Activated T-cell treated with anti-CD3 and anti-CD28 coated beads, Interleukin-2, amount 50 U/mL, for 4 hours (primary cell): ENCODE measurements at regions not wholly inside any gene's neighbourhood (a gene's known extent, or its start where the extent isn't known, plus 50 kb on each side); places are given as distances from the start of the nearest gene placed in this dataset.
"Not testable (repeated sequence)": the region's sequence is repeated elsewhere in the genome, so short reads cannot be mapped to it uniquely, and the experiment has no call there.

Experiments used
- ATAC-seq, 2 donors: fragments of 200-7000 bp; cut with Tn5 transposase; one replicate each; pipeline ENCODE4 v1.10.0; 2021
- DNase-seq: peaks from one replicate; pipeline ENCODE4 v3.0.0-alpha.2; 2020
- H3K27me3 Mint-ChIP-seq: one replicate; pipeline ENCODE4 v1.8.0; 2021; ENCODE audit warnings: low read depth, mixed read lengths
- H3K36me3 Mint-ChIP-seq: one replicate; pipeline ENCODE4 v1.8.0; 2022; ENCODE audit warnings: mixed read lengths; ENCODE audit not compliant: insufficient read depth
- H3K4me1 Mint-ChIP-seq: one replicate; pipeline ENCODE4 v1.8.0; 2021; ENCODE audit warnings: low read depth, mixed read lengths
- H3K4me3 Mint-ChIP-seq: one replicate; pipeline ENCODE4 v1.8.0; 2021; ENCODE audit warnings: mild to moderate bottlenecking, moderate library complexity, mixed read lengths
- H3K9me3 Mint-ChIP-seq: one replicate; pipeline ENCODE4 v1.8.0; 2021; ENCODE audit warnings: mixed read lengths

- Mint-ChIP-seq H3K4me3 (no peak overlapping the region), H3K4me1 (no peaks in the 10 kb centered on the region), H3K9me3 (peaks cover 3% of the 10 kb centered on the region), H3K36me3 (no peaks in the 10 kb centered on the region), H3K27me3 (no peaks in the 10 kb centered on the region)
- no peak for DNase-seq
- ATAC-seq, result no peak
These were observed 1027.0 kb upstream of the AUTS2 start for GRCh38 chr7:68571286-68571685.

DNA sequence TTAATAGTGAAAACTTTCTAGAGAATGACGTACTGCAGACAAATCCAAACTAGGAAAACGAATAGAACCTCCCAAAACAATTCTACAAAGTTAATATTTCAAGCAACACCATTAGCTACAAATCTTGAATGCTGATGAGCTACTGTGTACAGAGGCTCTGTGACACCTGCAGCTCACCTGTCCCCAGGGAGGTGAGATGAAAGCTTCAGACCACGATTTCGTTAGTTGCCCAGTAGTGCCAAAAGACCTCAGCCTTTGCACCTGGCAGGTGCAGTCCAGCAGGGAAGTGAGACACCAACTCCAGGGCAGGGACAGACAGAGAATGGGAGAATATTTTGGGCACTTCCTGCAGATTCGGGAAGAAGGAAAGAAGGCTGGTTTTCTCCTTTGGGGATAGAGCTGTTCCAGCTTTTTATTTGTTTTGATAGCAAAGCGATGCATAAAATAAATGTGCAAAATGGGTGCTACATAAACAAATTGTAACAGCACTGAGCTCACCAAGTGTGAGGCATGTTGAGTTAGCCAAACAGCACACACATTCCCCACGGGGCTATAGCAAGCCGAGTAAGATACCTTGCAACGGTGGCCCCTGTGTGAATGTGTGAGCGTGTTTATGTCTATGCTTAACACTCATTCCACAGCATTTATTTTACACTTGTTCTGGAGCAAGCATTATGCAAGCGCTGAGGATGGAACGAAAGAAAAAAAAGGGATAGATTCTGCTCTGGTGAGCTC, 1024.8 kb upstream of the AUTS2 start:
- Mint-ChIP-seq H3K9me3 (peaks cover 3% of the 10 kb centered on the region), H3K4me3 (no peak overlapping the region), H3K4me1 (no peaks in the 10 kb centered on the region), H3K27me3 (no peaks in the 10 kb centered on the region), H3K36me3 (no peaks in the 10 kb centered on the region)
- ATAC-seq (no peak), DNase-seq (no peak)

DNA sequence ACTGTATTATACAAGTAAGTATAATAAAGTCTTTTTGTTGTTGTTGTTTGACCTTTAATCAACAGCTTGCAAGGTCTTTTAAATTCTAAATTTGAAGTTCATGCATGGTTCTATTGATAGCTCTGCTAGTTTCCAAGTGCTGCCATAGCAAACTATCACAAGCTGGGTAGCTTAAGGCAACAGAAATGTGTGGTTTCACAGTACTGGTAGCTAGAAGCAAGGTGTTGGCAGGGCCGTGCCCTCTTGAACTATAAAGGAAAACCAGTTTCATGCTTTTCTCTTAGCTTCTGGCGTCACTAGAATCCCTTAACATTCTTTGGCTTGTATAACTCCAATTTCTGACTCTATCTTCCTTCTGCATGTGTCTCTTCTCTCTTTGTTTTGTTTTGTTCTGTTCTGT, 1021.9 kb upstream of the AUTS2 start:
- Mint-ChIP-seq H3K4me1 (no peaks in the 10 kb centered on the region), H3K36me3 (no peaks in the 10 kb centered on the region), H3K9me3 (peaks cover 18% of the 10 kb centered on the region), H3K4me3 (no peak overlapping the region), H3K27me3 (no peaks in the 10 kb centered on the region)
- no peak for DNase-seq
- ATAC-seq, result no peak

GRCh38 chr7:68581417-68581816, 1016.9 kb upstream of the AUTS2 start:
- Mint-ChIP-seq H3K36me3 (no peaks in the 10 kb centered on the region), H3K27me3 (no peaks in the 10 kb centered on the region), H3K4me3 (no peak overlapping the region), H3K9me3 (peaks cover 28% of the 10 kb centered on the region), H3K4me1 (no peaks in the 10 kb centered on the region)
- no peak for ATAC-seq
- DNase-seq, result no peak

GRCh38 chr7:68587599-68587998, 1010.7 kb upstream of the AUTS2 start:
- H3K36me3 Mint-ChIP-seq, result no peaks in the 10 kb centered on the region

DNA sequence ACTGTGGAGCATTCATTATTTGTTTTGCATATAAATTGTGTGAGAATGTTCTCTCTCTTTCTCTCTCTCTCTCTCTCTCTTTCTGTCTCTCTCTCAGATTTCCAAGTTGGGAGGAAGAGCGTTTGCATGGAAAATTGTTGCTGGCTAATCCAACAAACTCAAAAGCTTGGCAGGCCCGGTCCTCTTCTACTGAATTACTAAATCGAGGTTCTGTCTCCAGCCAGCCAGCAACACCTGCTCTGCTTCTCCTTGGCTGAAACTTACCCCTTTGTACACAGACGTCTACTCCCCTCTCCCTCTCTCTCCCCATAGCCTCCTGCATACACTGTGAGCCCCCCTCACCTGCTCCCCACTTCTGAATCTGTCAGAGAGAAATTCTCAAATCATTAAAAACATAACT, 996.4 kb upstream of the AUTS2 start:
- DNase-seq, result no peak
- no peak for ATAC-seq
- H3K4me1 Mint-ChIP-seq, result no peaks in the 10 kb centered on the region
- no peak overlapping the region for H3K4me3 Mint-ChIP-seq
- no peaks in the 10 kb centered on the region for H3K36me3 Mint-ChIP-seq
- H3K9me3 Mint-ChIP-seq, result peaks cover 11% of the 10 kb centered on the region
- H3K27me3 Mint-ChIP-seq, result no peaks in the 10 kb centered on the region

More at GRCh38 chr7:68587599-68587998, 1010.7 kb upstream of the AUTS2 start:
- Mint-ChIP-seq H3K4me3 (no peak overlapping the region), H3K9me3 (peaks cover 11% of the 10 kb centered on the region), H3K27me3 (no peaks in the 10 kb centered on the region), H3K4me1 (no peaks in the 10 kb centered on the region)
- DNase-seq (no peak), ATAC-seq (no peak)

DNA sequence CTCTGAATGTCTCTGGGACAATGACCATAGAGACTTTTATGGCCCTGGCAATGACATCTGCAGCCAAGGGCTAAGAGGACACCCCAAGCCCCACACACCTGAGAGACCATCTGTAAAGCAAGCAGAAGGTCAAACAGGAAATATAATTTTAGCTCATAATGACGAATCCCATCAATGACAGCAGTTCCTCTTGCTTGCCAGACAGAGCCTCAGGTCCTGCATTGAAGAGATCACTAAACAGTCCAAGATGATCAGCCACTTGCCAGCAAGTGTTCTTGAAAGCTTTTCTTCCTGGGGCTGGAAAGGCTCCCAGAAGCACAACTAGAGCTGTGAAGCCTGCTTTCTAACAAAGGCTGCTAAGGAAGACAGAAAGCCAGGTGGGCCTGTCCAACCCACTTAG, 993.7 kb upstream of the AUTS2 start:
- DNase-seq (no peak), ATAC-seq (no peak)
- Mint-ChIP-seq H3K4me1 (no peaks in the 10 kb centered on the region), H3K27me3 (no peaks in the 10 kb centered on the region), H3K36me3 (no peaks in the 10 kb centered on the region), H3K4me3 (no peak overlapping the region), H3K9me3 (peaks cover 24% of the 10 kb centered on the region)

DNA sequence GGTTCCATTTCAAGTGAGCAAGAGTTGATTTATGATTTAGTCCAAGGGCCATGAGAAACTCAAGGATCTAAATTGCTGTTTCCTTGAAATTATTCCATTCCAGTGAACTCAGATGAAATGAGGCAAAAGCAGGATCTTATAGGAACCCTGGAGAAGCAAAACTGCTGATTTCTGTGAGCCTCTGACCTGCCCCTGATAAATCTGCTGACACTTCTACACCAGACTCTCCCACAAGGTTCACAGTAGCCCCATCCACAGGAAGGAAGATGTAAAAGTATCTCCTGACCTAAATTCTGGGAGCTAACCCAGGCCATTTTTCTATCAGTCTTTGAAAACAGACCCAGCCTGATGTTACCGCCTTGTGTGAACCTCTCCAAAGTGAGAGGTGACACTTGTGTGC, 987.6 kb upstream of the AUTS2 start:
- DNase-seq, result no peak
- Mint-ChIP-seq H3K4me1 (no peaks in the 10 kb centered on the region), H3K9me3 (peaks cover 40% of the 10 kb centered on the region), H3K36me3 (no peaks in the 10 kb centered on the region), H3K4me3 (no peak overlapping the region), H3K27me3 (no peaks in the 10 kb centered on the region)
- no peak for ATAC-seq

DNA sequence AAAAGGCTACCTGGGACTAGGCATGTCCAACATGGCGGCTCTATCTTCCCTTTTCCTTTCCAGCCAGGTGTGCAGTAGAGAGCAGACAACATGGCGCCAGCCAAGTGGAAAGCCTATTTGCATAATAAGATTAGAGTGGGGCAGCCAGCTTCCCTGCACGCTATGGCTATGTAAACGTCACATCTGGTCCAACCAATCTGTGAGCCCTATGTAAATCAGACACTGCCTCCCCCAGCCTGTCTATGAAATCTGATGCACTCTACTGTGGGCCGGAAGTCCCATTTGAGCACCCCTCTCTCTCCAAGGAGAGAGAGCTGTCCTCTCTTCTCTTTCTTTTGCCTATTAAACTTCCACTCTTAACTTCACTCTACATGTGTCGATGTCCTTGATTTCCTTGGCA, 984.9 kb upstream of the AUTS2 start:
- Mint-ChIP-seq H3K36me3 (no peaks in the 10 kb centered on the region), H3K9me3 (peaks cover 42% of the 10 kb centered on the region), H3K27me3 (no peaks in the 10 kb centered on the region), H3K4me1 (no peaks in the 10 kb centered on the region), H3K4me3 (no peak overlapping the region)
- DNase-seq, result no peak
- ATAC-seq, result no peak

DNA sequence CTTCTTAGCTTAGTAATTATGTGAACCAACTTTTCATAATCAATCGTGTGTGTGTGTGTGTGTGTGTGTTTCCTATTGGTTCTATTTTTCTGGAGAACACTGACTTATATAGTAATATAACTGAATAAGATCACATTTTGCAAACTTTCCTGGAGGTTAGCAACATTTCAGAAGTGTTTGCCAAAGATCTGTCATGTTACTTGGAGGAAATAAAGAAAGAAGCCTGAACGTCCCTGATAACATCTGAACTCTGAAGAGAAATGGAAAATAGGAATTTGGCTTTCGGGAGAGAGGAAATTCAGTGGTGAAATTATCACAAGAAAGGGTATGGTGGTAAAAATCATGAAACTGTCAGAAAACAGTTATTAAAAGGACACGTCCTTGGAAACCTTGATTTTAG, 984.4 kb upstream of the AUTS2 start:
- ATAC-seq (no peak), DNase-seq (no peak)
- Mint-ChIP-seq H3K9me3 (peaks cover 38% of the 10 kb centered on the region), H3K4me3 (no peak overlapping the region), H3K4me1 (no peaks in the 10 kb centered on the region), H3K36me3 (no peaks in the 10 kb centered on the region), H3K27me3 (no peaks in the 10 kb centered on the region)

- H3K4me3 Mint-ChIP-seq, result no peak overlapping the region
- no peaks in the 10 kb centered on the region for H3K27me3 Mint-ChIP-seq
- DNase-seq (no peak), ATAC-seq (no peak)
- no peaks in the 10 kb centered on the region for H3K4me1 Mint-ChIP-seq
- peaks cover 29% of the 10 kb centered on the region for H3K9me3 Mint-ChIP-seq
- H3K36me3 Mint-ChIP-seq, result no peaks in the 10 kb centered on the region
These were observed 978.7 kb upstream of the AUTS2 start for GRCh38 chr7:68619526-68619925.

- Mint-ChIP-seq H3K9me3 (peaks cover 19% of the 10 kb centered on the region), H3K4me1 (no peaks in the 10 kb centered on the region), H3K36me3 (no peaks in the 10 kb centered on the region), H3K27me3 (no peaks in the 10 kb centered on the region), H3K4me3 (no peak overlapping the region)
- ATAC-seq (no peak), DNase-seq (no peak)
These were observed 975.8 kb upstream of the AUTS2 start for GRCh38 chr7:68622500-68622899.

DNA sequence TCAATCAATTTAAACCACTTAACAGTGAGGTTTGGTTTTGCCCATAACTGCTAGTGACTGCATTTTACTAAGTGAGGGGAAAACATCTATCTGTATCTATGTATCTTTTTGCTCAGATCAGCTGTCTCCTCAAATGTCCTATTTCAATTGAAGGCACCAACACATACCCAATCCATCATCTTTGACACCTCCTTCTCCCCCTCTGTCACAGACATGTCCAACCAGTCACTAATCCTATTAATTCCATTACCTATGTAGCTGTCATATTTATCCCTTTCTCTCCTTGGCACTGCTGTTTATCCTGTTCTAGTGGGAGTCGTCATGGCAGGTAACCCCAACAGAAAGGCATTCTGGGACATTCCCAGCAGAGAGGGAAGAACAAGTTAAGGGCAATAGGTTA, 975.2 kb upstream of the AUTS2 start:
- Mint-ChIP-seq H3K9me3 (peaks cover 15% of the 10 kb centered on the region), H3K4me3 (no peak overlapping the region)
- no peak for DNase-seq

DNA sequence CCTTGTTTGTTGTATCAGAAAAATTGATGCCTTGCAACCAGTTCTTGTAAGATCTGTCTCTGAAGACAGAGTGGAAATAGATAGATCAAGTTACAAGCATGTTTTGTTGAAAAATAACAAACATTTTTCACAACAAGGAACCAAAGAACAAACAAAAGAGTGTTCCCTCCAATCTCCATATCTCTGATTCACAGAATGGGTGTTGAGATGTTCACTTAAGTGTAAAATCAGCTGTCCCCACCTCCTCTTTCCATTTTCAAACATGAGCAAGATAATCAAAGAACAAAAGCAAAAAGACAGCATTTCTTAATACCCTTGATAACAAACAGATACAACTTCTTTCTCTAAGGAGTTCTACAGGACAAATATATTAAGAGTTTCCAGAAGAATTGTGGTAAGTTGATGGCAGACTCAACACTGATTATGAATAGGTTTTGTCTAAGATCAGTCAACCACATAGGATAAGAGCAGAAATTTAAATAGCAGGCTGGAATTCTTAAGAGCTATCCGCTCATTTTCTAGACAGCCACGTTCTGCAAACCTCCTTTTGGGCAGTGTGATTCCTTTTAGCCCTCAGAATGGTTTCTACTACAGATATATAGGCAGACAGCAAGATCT, 970.9 kb upstream of the AUTS2 start:
- ATAC-seq (no peak), DNase-seq (no peak)
- Mint-ChIP-seq H3K27me3 (no peaks in the 10 kb centered on the region), H3K9me3 (peaks cover 28% of the 10 kb centered on the region), H3K36me3 (no peaks in the 10 kb centered on the region), H3K4me3 (no peak overlapping the region), H3K4me1 (no peaks in the 10 kb centered on the region)

More for the DNA sequence above, 975.2 kb upstream of the AUTS2 start:
- H3K27me3 Mint-ChIP-seq, result no peaks in the 10 kb centered on the region
- no peaks in the 10 kb centered on the region for H3K4me1 Mint-ChIP-seq
- H3K36me3 Mint-ChIP-seq, result no peaks in the 10 kb centered on the region
- ATAC-seq, result no peak

DNA sequence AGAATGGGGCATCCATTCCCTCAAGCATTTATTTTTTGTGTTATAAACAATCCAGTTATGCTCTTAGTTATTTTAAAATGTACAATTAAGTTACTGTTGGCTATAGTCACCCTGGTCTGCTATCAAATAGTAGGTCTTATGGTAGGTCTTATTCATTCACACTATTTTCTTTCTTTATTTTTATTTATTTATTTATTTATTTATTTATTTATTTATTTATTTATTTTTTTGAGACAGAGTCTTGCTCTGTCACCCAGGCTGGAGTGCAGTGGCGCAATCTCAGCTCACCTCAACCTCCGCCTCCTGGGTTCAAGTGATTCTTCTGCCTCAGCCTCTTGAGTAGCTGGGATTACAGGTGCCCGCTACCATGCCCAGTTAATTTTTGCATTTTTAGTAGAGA, 967.4 kb upstream of the AUTS2 start:
- not testable (repeated sequence) for DNase-seq, H3K36me3 Mint-ChIP-seq, H3K27me3 Mint-ChIP-seq, H3K4me1 Mint-ChIP-seq, H3K4me3 Mint-ChIP-seq, ATAC-seq
- peaks cover 24% of the 10 kb centered on the region for H3K9me3 Mint-ChIP-seq
